GM18868 (cell line): ENCODE measurements at regions not wholly inside any gene's neighbourhood (a gene's known extent, or its start where the extent isn't known, plus 50 kb on each side); places are given as distances from the start of the nearest gene placed in this dataset.

Experiments used
- ATAC-seq: cut with Tn5 transposase; IDR thresholded peaks from one replicate; pipeline ENCODE4 v1.9.1; 2021; ENCODE audit warnings: mild to moderate bottlenecking, moderate library complexity; ENCODE audit not compliant: unreplicated experiment

- ATAC-seq: no peak
Measured at GRCh38 chr10:111706331-111706730, 477.2 kb downstream of the GPAM start.

DNA sequence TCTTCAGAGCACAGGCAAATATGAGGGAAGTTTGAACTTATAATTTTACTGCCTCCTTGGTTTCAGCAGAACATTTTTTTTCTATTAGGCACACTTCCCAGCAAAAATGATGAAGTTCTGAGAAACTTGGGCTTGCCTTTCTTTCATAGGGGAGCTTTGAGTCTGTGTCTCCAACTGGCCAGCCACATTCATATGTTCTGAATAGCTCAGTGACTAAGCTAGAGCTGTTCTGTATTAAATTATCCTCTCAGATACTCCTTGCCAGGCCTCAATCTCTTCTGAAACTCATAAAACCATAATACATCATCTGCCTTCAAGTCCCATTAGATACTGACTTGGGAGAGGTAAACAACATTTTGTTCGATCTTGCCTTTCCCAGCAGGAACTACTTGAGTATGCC, 476.5 kb downstream of the GPAM start:
- no peak for ATAC-seq

DNA sequence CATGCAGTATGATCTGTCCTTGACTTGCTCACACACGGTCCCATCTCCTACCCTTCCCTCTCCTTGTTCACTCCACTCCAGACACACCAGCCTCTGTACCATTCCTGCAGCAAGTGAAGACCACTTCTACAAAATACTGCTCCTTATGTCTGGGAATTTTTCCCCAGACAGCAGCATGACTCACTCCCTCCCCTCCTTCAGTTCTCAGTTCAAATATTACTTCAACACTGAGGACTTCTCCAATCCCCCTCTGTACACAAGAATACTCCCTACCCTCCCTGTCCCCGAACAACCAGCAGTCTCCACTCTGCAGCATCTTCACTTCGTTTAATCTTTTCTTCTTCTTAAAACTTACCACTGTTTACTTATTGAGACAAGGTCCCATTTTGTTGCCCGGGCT, 474.0 kb downstream of the GPAM start:
- no peak for ATAC-seq

DNA sequence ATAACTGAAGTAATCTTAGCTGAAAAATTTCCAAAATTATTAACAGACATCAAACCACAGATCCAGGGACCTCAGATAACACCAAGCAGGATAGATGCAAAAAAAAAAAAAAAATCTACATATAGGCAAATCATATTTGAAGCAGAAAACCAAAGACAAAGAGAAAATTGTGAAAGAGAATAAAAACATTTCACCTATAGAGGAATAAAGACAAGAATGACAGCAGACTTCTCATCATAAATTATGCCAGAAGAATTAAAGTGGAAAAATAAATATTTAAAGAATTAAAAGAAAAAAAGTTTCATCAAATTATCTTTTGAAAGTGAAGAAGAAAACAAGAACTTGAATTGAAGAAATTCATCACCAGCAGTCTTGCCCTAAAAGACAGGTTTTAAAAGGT, 467.5 kb downstream of the GPAM start:
- ATAC-seq: no peak

GRCh38 chr10:111724121-111724520, 459.4 kb downstream of the GPAM start:
- ATAC-seq: no peak

GRCh38 chr10:111725050-111725449, 458.5 kb downstream of the GPAM start:
- ATAC-seq: no peak

DNA sequence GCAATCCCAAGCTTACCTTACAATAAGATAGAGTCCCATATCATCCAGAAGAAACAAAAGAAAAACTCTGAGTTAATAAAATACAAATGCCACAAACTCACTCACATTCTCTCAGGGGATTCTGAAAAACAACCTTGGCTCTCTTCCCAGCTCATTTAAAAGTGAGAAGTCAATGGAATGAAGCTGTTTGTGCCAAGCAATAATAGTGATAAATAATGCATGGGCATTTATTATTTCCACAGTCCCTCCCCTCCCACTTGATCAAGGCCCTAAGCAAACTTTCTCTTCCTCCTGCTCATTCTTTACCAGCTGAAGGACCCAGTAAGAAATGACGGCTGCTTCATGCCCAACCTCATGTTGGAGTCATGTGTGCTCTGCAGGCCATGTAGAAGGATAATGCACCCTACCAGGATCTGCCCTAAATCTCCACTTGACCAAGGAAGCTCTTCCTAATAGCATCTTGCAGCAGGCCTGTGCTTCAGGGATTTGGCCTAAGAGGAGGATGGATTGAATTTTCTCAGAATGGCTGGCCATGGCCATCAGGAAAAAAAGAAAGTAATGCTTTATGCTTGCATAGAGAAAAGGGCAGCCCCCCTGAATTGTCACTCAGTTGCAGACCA, 451.3 kb downstream of the GPAM start:
- ATAC-seq: no peak

DNA sequence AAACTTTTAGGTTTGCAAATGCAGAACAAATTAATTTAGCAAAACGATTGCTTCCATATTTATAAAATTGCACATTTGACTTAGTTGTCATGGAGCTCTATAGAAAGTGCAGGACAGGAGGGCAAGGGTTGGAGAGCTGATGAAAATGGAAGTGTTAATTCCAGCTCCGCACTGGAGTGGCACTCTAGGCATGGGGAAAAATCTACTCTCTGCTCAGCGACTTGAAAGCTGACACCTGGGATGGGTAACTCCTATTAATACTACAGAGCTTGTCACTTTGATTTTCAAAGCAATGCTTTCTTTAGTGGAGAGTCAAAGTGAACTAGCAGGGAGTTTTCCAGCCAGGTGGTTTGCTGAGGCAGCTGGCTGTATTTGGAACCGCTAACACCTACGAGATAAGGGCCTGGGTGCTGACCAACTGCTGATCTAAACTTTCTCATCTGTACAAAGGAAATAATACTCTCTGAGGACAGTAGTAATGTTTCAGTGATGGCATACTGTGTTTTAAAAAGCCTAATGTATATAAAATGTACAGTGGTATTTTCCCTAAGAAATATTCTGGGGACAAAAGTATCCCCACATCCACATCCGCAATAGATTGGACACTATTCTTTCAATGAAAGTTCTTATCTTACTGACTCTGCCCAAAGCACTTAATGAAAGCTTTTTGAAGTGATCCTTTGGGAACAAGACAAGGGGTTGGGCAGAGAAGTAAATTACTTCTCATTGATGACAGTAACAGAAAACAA, 444.3 kb downstream of the GPAM start:
- no peak for ATAC-seq

GRCh38 chr10:111739874-111740139, 443.8 kb downstream of the GPAM start:
- no peak for ATAC-seq

DNA sequence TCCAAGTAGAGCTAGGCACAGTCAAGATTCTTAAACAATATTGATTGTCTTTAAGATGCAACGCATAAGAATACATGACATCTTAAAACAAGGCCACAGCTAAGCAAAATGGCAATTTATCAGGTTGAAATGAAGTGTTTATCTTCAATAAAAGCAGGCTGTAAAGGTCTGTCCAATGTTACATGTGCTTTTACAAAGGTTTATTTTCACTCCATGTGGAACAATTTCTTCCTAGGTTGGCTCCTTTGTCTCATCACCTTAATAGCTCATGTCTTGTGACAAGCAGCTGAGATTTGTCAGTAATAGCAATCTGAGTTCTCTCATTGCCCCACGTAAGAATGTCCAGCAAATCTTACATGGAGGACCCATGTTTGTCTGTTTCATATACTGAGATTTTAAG, 437.6 kb downstream of the GPAM start:
- no peak for ATAC-seq

DNA sequence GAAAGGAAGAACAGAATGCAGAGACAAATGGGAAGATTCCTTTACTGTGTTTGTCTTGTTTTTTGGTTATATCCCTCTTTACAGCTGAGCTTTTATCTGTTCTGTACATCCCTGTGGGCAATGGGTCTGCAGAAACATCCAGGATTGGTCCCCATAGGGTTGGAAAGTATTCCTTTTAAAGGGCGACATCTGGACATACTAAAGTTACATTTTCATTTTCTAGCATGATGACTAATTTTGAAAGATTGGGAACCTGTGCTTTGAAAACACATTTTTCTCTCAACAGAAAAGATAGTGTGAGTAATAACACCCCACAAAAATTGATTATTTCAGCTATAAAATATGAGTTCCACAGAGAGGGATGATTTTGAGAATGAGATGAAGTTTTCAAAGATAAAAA, 435.8 kb downstream of the GPAM start:
- ATAC-seq: no peak

GRCh38 chr10:111748184-111748583, 435.4 kb downstream of the GPAM start:
- ATAC-seq: no peak

GRCh38 chr10:111750165-111750849, 433.3 kb downstream of the GPAM start:
- no peak for ATAC-seq

DNA sequence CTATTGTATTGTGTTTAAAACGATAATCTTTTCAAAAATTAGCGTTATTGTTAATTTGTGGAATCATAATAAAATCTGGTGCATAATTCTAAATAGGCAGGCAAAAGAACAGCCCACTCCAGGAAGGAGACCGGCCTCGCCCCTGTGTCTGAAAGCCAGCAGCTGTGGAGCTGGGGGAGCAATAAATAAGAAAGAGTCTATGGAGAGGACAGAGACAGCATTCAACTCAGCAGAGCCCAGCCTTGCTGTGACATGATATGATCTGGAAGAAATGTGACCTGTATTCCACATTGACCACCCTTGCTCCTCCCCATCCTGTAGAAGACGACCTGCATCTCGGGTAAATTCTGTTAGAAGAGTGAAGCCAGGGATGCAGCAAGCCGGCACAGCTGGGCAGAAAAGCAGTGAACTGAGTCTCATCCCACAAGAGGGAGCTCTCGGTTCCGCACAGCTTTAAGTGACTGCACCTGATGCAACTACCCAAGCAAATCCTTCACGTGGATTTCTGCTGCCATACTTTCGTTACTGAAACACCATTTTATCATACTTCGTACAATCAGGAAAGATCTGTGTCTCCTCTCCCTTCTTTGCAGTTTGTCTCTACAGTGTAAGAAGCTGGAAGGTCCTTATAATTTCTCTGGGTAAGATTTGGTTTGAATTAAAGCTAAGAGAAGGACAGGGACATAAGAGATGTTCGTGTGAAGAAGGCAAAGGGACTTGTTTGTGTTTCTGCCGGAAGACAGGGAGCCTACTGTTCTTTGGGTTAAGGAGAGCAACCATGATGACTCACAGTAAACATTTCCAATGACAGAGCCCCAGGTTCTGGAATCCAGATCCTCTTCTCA, 427.1 kb downstream of the GPAM start:
- peak; percentile 92 for ATAC-seq

DNA sequence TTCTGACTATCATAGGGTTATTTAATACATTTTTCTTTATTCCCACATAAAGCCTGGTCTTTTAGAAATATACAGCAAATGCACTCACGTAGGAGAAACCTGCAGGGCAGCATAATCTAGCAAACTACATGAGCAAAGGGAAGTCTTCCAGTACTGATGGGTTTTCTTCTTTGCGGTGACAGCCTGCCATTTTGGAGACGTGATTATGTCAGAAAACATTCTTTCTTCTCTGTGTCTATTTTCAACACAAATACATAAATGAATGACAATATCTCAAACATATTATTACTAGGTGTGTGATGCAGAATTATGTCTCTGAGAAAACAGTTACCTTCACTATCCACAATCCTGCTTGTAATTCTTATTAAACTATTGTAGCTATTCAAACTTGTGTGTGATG, 425.0 kb downstream of the GPAM start:
- no peak for ATAC-seq

GRCh38 chr10:111762114-111762513, 421.5 kb downstream of the GPAM start:
- no peak for ATAC-seq

- ATAC-seq: no peak
Measured at GRCh38 chr10:111765216-111765615, 418.3 kb downstream of the GPAM start.

DNA sequence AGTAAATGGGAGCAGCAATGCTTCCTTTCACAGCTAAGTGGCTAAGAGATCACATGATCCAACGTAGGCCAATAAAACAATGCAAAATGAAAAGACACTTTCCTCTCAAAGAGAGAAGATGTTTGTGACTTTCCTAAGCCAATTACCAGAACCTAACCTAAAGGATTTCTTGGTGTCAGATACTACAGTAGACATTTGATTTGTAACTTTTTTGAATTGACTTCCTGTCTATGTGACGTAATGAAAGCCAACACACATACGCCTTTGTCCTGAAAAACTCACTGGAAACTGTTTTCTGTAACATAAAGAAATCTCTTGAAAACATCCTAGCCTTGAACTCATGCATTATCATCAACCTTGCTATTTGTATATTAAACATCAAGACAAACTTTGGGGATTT, 417.1 kb downstream of the GPAM start:
- no peak for ATAC-seq

- no peak for ATAC-seq
Measured at GRCh38 chr10:111767661-111768060, 415.9 kb downstream of the GPAM start.

DNA sequence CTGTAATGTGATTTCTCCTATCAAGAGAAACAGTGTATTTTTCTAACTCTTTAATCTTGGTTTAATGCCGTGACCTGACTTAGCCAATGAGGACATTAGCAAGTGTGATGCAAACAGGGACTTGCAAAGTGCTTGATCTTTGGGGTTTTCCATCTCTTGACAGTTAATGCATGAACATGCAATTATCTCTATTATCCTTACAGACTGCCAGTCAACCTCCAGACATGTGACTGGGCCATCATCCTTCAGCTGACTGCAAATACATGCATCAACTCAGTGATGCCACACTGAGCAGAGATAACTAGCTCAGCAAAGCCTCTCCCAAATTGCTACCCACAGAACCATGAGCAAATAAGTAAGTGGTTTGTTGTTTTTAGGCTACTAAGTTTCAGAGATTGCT, 409.6 kb downstream of the GPAM start:
- ATAC-seq: no peak

DNA sequence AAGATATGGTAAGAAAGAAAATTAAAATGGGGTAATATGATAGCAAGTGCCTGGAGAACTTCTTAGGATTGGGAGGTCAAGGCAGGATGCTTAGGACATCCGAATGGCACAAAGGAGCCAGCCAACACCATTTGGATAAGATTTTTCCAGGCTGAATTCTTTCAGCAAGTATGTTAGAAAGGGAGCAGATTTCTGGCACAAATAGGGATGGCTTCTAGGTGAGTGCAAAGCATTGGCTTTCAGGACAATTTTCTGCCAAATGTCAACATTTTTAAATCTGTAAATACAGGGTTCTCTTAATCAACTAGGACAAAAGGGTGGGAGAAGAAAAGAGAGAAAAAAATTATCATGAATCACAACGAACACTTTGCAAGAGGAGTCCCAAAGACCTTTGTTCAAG, 409.1 kb downstream of the GPAM start:
- ATAC-seq: no peak

- ATAC-seq: no peak
Measured at GRCh38 chr10:111784436-111784835, 399.1 kb downstream of the GPAM start.
